Activated CD4-positive, alpha-beta memory T cell treated with anti-CD3 and anti-CD28 coated beads, Interleukin-2, amount 10 ng/mL, durations not matched to agents 7 days and 5 days (primary cell): ENCODE measurements at regions not wholly inside any gene's neighbourhood (a gene's known extent, or its start where the extent isn't known, plus 50 kb on each side); places are given as distances from the start of the nearest gene placed in this dataset.

Source experiments
- CTCF ChIA-PET: fragments of 350-600 bp; sonication (Branson Sonifier 250); formaldehyde crosslinking; loops from one replicate; lab custom pipeline; 2021; ENCODE audit warnings: antibody characterized with exemption, inconsistent platforms; lab: Charles Lee
- POLR2A ChIA-PET: fragments of 350-600 bp; sonication (Branson Sonifier 250); formaldehyde crosslinking; loops from one replicate; lab custom pipeline; 2021; ENCODE audit warnings: antibody characterized with exemption; lab: Charles Lee
- DNase-seq: peaks from one replicate; pipeline ENCODE4 v3.0.0-alpha.2; 2020
- H3K27ac Mint-ChIP-seq: one replicate; pipeline ENCODE4 v1.8.0; 2021; ENCODE audit warnings: mild to moderate bottlenecking, mixed read lengths
- H3K27me3 Mint-ChIP-seq: one replicate; pipeline ENCODE4 v1.8.0; 2021; ENCODE audit warnings: mixed read lengths
- H3K36me3 Mint-ChIP-seq: one replicate; pipeline ENCODE4 v1.8.0; 2021; ENCODE audit warnings: low read depth, mixed read lengths
- H3K4me1 Mint-ChIP-seq: one replicate; pipeline ENCODE4 v1.8.0; 2021; ENCODE audit warnings: mixed read lengths
- H3K4me3 Mint-ChIP-seq: one replicate; pipeline ENCODE4 v1.8.0; 2021; ENCODE audit warnings: mild to moderate bottlenecking, mixed read lengths
- H3K9me3 Mint-ChIP-seq: one replicate; pipeline ENCODE4 v1.8.0; 2021; ENCODE audit warnings: mixed read lengths

- Mint-ChIP-seq H3K27ac (no peak overlapping the region), H3K4me1 (no peaks in the 10 kb centered on the region), H3K36me3 (no peaks in the 10 kb centered on the region), H3K27me3 (no peaks in the 10 kb centered on the region), H3K9me3 (peaks cover 2% of the 10 kb centered on the region), H3K4me3 (no peak overlapping the region)
- no peak for DNase-seq
- POLR2A ChIA-PET, result no interaction called here
- CTCF ChIA-PET, result no interaction called here
Measured at GRCh38 chr15:47570881-47571640, 146.2 kb upstream of the SEMA6D start.

DNA sequence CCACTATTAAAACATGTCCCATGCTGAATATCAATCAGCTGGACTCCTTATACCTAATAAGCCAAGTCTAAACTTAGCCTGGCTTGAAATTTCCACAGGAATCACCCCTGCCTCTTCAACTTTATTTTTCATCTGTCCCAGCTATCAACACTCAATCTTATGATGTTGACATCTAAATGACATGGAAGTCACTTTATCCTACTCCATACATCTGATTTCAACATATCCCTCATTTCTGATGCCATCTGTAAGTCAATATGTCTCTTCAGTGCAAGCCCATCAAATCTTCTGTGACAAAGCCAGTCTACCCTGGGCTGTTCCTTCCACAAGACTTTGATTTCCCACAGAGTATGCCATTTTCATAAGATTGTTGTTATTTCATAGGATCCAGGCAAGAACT, 143.6 kb upstream of the SEMA6D start:
- Mint-ChIP-seq H3K27me3 (no peaks in the 10 kb centered on the region), H3K36me3 (no peaks in the 10 kb centered on the region), H3K4me1 (no peaks in the 10 kb centered on the region), H3K4me3 (no peak overlapping the region), H3K27ac (no peak overlapping the region), H3K9me3 (peaks cover 2% of the 10 kb centered on the region)
- POLR2A ChIA-PET, result no interaction called here
- CTCF ChIA-PET, result no interaction called here
- DNase-seq, result no peak

GRCh38 chr15:47577000-47577399, 140.3 kb upstream of the SEMA6D start:
- peaks cover 2% of the 10 kb centered on the region for H3K9me3 Mint-ChIP-seq
- ChIA-PET CTCF (no interaction called here), POLR2A (no interaction called here)
- no peaks in the 10 kb centered on the region for H3K27me3 Mint-ChIP-seq
- H3K36me3 Mint-ChIP-seq, result no peaks in the 10 kb centered on the region
- H3K27ac Mint-ChIP-seq, result no peak overlapping the region
- DNase-seq, result no peak
- H3K4me1 Mint-ChIP-seq, result no peaks in the 10 kb centered on the region
- no peak overlapping the region for H3K4me3 Mint-ChIP-seq

- ChIA-PET POLR2A (no interaction called here), CTCF (no interaction called here)
- peaks cover under 1% of the 10 kb centered on the region for H3K9me3 Mint-ChIP-seq
- no peaks in the 10 kb centered on the region for H3K36me3 Mint-ChIP-seq
- DNase-seq, result no peak
- no peak overlapping the region for H3K27ac Mint-ChIP-seq
- H3K4me1 Mint-ChIP-seq, result no peaks in the 10 kb centered on the region
- no peak overlapping the region for H3K4me3 Mint-ChIP-seq
- no peaks in the 10 kb centered on the region for H3K27me3 Mint-ChIP-seq
Measured at GRCh38 chr15:47577461-47577860, 139.8 kb upstream of the SEMA6D start.

DNA sequence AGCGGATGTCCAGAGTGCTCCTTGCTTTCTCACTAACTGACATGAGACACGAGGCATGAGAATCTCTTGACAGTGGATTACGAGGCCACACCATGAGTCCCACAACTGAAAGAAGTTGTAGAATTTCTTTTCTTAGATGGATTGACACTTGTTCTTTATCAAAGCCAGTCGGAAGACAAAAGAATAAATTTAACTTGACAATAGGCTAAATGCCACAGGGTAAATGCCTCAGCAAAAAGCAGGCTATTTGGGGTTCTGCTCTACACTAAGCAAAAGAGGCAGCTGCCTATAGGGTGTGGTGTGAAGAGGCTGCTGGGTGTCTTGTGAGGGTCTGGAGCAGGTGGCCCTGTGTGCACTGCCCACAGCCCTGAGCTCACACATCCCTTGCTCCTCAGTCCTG, 135.1 kb upstream of the SEMA6D start:
- ChIA-PET POLR2A (no interaction called here), CTCF (no interaction called here)
- Mint-ChIP-seq H3K4me1 (no peaks in the 10 kb centered on the region), H3K36me3 (no peaks in the 10 kb centered on the region), H3K4me3 (no peak overlapping the region), H3K27me3 (no peaks in the 10 kb centered on the region), H3K27ac (no peak overlapping the region), H3K9me3 (no peaks in the 10 kb centered on the region)
- DNase-seq, result no peak

GRCh38 chr15:47584316-47584715, 133.0 kb upstream of the SEMA6D start:
- H3K27ac Mint-ChIP-seq, result no peak overlapping the region
- DNase-seq, result no peak
- ChIA-PET CTCF (no interaction called here), POLR2A (no interaction called here)
- H3K36me3 Mint-ChIP-seq, result no peaks in the 10 kb centered on the region
- H3K9me3 Mint-ChIP-seq, result peaks cover 3% of the 10 kb centered on the region
- no peaks in the 10 kb centered on the region for H3K4me1 Mint-ChIP-seq
- no peak overlapping the region for H3K4me3 Mint-ChIP-seq
- no peaks in the 10 kb centered on the region for H3K27me3 Mint-ChIP-seq

- POLR2A ChIA-PET, result no interaction called here
- H3K4me3 Mint-ChIP-seq, result no peak overlapping the region
Measured at GRCh38 chr15:47586653-47587224, 130.6 kb upstream of the SEMA6D start.

GRCh38 chr15:47587940-47588802, 129.1 kb upstream of the SEMA6D start:
- Mint-ChIP-seq H3K4me1 (no peaks in the 10 kb centered on the region), H3K27me3 (no peaks in the 10 kb centered on the region), H3K4me3 (no peak overlapping the region), H3K9me3 (peaks cover 3% of the 10 kb centered on the region), H3K27ac (no peak overlapping the region), H3K36me3 (no peaks in the 10 kb centered on the region)
- POLR2A ChIA-PET, result no interaction called here
- CTCF ChIA-PET, result no interaction called here
- DNase-seq, result no peak

More at GRCh38 chr15:47586653-47587224, 130.6 kb upstream of the SEMA6D start:
- H3K27ac Mint-ChIP-seq, result no peak overlapping the region
- H3K9me3 Mint-ChIP-seq, result peaks cover 3% of the 10 kb centered on the region
- no peak for DNase-seq
- no peaks in the 10 kb centered on the region for H3K4me1 Mint-ChIP-seq
- H3K27me3 Mint-ChIP-seq, result no peaks in the 10 kb centered on the region
- no peaks in the 10 kb centered on the region for H3K36me3 Mint-ChIP-seq
- CTCF ChIA-PET, result no interaction called here

DNA sequence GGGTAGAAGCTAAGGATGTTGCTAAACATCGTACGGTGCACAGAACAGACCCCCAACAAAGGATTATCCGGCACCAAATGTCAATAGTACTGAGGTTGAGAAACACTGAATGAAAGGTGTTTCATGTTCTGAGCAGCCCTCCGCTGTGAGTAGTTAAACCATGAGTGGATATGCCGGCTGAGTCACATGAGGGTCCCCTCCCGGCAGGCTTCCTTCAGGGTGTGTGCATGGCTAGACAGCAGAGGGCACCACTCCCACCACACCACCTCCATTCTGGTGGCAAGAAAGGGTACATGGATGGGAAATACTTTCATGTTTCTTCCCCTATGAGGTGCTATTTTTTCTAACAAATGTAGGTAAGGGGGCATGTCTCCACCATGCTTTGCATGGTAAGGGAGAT, 128.3 kb upstream of the SEMA6D start:
- ChIA-PET CTCF (no interaction called here), POLR2A (no interaction called here)
- Mint-ChIP-seq H3K4me3 (no peak overlapping the region), H3K27ac (no peak overlapping the region), H3K27me3 (no peaks in the 10 kb centered on the region), H3K9me3 (peaks cover 3% of the 10 kb centered on the region), H3K4me1 (no peaks in the 10 kb centered on the region), H3K36me3 (no peaks in the 10 kb centered on the region)
- DNase-seq, result no peak

DNA sequence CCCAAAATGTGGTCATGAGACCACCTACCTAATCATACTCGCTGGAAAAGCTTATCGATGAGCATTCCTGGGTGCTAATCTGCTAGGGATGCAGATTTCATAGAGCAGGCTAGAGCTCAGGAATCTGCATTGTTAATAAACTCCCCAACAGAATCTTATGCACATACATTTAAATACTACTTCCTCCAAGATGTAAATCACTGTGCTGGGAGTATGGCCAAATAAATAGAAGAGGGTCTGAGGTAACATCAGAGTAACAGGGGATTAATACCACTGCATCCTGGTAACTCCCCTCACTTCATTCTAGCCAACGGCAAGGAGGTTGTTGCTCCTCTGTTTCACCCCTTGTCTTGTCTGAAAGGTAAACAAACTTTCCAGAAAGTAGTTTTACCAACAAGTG, 118.3 kb upstream of the SEMA6D start:
- Mint-ChIP-seq H3K27me3 (no peaks in the 10 kb centered on the region), H3K9me3 (peaks cover 5% of the 10 kb centered on the region), H3K36me3 (no peaks in the 10 kb centered on the region), H3K4me3 (no peak overlapping the region), H3K27ac (no peak overlapping the region), H3K4me1 (no peaks in the 10 kb centered on the region)
- DNase-seq, result no peak
- ChIA-PET CTCF (no interaction called here), POLR2A (no interaction called here)

DNA sequence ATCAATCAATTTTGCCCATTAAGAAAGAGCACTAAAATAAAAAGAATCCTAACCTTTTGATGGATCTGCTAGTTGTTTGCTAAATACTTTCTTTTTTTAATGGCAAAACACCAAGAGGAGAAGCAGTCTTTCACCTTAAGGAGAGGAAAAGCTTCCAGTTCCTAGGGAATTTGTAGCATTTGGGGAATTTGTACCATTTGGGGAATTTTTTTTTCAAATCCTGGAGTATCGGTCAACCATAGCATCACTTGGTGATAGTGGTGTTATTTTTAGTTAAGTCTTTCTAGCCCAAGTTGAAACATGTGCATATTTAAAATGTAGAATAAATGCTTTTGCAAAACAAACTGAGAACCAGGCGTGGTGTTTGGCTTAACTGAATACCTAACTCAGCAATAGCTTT, 117.5 kb upstream of the SEMA6D start:
- DNase-seq, result no peak
- no peak overlapping the region for H3K4me3 Mint-ChIP-seq
- H3K36me3 Mint-ChIP-seq, result no peaks in the 10 kb centered on the region
- no peaks in the 10 kb centered on the region for H3K4me1 Mint-ChIP-seq
- CTCF ChIA-PET, result no interaction called here
- peaks cover 3% of the 10 kb centered on the region for H3K9me3 Mint-ChIP-seq
- no peaks in the 10 kb centered on the region for H3K27me3 Mint-ChIP-seq
- POLR2A ChIA-PET, result no interaction called here
- H3K27ac Mint-ChIP-seq, result no peak overlapping the region

DNA sequence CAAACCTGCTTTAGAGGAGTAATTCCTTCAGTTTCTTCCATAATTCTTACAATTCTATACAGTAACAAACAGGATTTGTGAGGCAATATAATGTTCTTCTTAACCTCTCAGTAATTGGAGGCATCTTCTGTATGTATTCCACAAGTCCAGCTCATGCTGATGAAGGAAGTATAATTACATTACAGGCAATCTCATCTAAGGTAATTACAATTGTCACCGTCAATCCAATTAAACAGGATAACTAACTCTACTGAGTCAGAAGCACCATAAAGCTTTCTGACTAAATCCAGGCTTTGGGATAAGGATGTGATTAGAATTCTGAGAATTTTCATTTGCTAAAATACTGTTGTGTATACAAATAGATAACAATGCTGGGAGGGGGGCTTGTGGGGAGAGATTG, 115.2 kb upstream of the SEMA6D start:
- no peak overlapping the region for H3K4me3 Mint-ChIP-seq
- ChIA-PET CTCF (no interaction called here), POLR2A (no interaction called here)
- no peaks in the 10 kb centered on the region for H3K4me1 Mint-ChIP-seq
- DNase-seq, result no peak
- H3K36me3 Mint-ChIP-seq, result no peaks in the 10 kb centered on the region
- peaks cover 2% of the 10 kb centered on the region for H3K9me3 Mint-ChIP-seq
- H3K27me3 Mint-ChIP-seq, result no peaks in the 10 kb centered on the region
- H3K27ac Mint-ChIP-seq, result no peak overlapping the region

DNA sequence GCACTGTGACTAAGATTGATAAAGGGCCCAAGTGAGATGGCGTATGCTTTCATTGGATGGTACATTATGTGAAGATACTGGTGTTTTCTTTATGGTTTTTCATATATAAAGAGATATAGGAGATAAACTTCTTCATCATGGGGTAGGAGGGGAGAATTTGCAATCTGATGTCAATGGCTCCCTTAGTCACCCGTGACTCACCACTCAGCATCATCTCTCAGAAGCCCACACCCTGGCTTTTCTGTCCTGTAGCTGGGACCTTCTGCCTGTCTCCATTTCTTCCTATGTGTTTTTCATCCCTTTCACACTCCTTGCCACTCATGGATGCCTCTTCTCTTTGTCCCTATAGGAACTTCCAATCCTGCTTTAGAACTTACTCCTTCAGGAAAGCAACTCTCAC, 114.3 kb upstream of the SEMA6D start:
- Mint-ChIP-seq H3K36me3 (no peaks in the 10 kb centered on the region), H3K27me3 (no peaks in the 10 kb centered on the region), H3K9me3 (peaks cover 2% of the 10 kb centered on the region), H3K4me3 (no peak overlapping the region), H3K27ac (no peak overlapping the region), H3K4me1 (no peaks in the 10 kb centered on the region)
- CTCF ChIA-PET, result no interaction called here
- POLR2A ChIA-PET, result no interaction called here
- no peak for DNase-seq
